Uterus (tissue), 3 donors: ENCODE measurements at regions not wholly inside any gene's neighbourhood (a gene's known extent, or its start where the extent isn't known, plus 50 kb on each side); places are given as distances from the start of the nearest gene placed in this dataset.

ENCODE experiments used
- DNase-seq, 2 donors: peaks; one replicate each; pipeline ENCODE4 v3.0.0-alpha.2; 2019 to 2020
- H3K27ac ChIP-seq, 2 donors: fragments of 200-600 bp; sonication (generic); 1 replicate in 1 of 2; 2 replicates in 1 of 2; pipeline ENCODE4 v1.5.1; 2016 to 2018
- H3K27me3 ChIP-seq, 2 donors: fragments of 200-600 bp; sonication (generic); one replicate each; pipeline ENCODE4 v1.5.1; 2018 to 2019; ENCODE audit warnings: control low read depth in 1 of 2
- H3K36me3 ChIP-seq, 2 donors: fragments of 200-600 bp; sonication (generic); one replicate each; pipeline ENCODE4 v1.5.1; 2019; ENCODE audit warnings: control low read depth in 1 of 2
- H3K4me1 ChIP-seq, 2 donors: fragments of 200-600 bp; sonication (generic); one replicate each; pipeline ENCODE4 v1.5.1; 2018 to 2019; ENCODE audit warnings: control low read depth in 1 of 2
- H3K4me3 ChIP-seq, 2 donors: fragments of 200-600 bp; sonication (generic); 1 replicate in 1 of 2; 2 replicates in 1 of 2; pipeline ENCODE4 v1.5.1; 2018 to 2019; ENCODE audit warnings: mild to moderate bottlenecking in 1 of 2
- H3K9me3 ChIP-seq, 2 donors: fragments of 200-600 bp; sonication (generic); one replicate each; pipeline ENCODE4 v1.5.1; 2019; ENCODE audit warnings: control low read depth in 1 of 2
- CTCF ChIP-seq, 4 experiments: fragments of 200-600 bp in 2 of 4; fragments of 450-650 bp in 2 of 4; sonication (generic) in 2 of 4; IDR thresholded peaks; one replicate each; pipeline ENCODE4 v1.5.1; 2016 to 2019; ENCODE audit warnings: antibody characterized with exemption in 4 of 4, mild to moderate bottlenecking in 2 of 4, moderate library complexity in 1 of 4
- POLR2A ChIP-seq, 2 donors: fragments of 450-650 bp; IDR thresholded peaks; one replicate each; pipeline ENCODE4 v1.6.1; 2016; ENCODE audit warnings: antibody characterized with exemption in 2 of 2, mild to moderate bottlenecking in 1 of 2, moderate library complexity in 1 of 2
- intact Hi-C: fragments of 100-400 bp; cut with DNase I; formaldehyde crosslinking; loops from one replicate; pipeline ENCODE4 v1.15.1; 2023; ENCODE audit warnings: low total_unique reads
- donor health status: DM: yes; HTN: yes; CAD: no.

GRCh38 chr7:36039243-36039642 lies 113.8 kb upstream of the EEPD1 start:
- intact Hi-C loops = no loop called here
- DNase-seq = no peak
- Histone ChIP-seq H3K4me1 (no peaks in the 10 kb centered on the region), H3K27ac (no peak overlapping the region), H3K9me3 (no peaks in the 10 kb centered on the region), H3K36me3 (no peaks in the 10 kb centered on the region), H3K27me3 (no peaks in the 10 kb centered on the region), H3K4me3 (no peak overlapping the region)
- TF ChIP-seq POLR2A (IDR thresholded peaks at IDR 0.05) = no peak
- no peak for TF ChIP-seq CTCF (IDR thresholded peaks at IDR 0.05)

- intact Hi-C loops = no loop called here
- Histone ChIP-seq H3K27ac (no peak overlapping the region), H3K9me3 (no peaks in the 10 kb centered on the region), H3K4me1 (no peaks in the 10 kb centered on the region), H3K27me3 (no peaks in the 10 kb centered on the region), H3K36me3 (no peaks in the 10 kb centered on the region), H3K4me3 (no peak overlapping the region)
- no peak for DNase-seq
- no peak for TF ChIP-seq POLR2A (IDR thresholded peaks at IDR 0.05)
Measured at GRCh38 chr7:36039671-36040070, 113.4 kb upstream of the EEPD1 start.

GRCh38 chr7:36040679-36041078 lies 112.4 kb upstream of the EEPD1 start:
- intact Hi-C loops = no loop called here
- no peak for DNase-seq
- H3K27me3 ChIP-seq = no peaks in the 10 kb centered on the region
- H3K27ac ChIP-seq = no peak overlapping the region
- no peak overlapping the region for H3K4me3 ChIP-seq
- no peaks in the 10 kb centered on the region for H3K9me3 ChIP-seq
- TF ChIP-seq CTCF (IDR thresholded peaks at IDR 0.05) (no peak), POLR2A (IDR thresholded peaks at IDR 0.05) (no peak)
- H3K4me1 ChIP-seq = no peaks in the 10 kb centered on the region
- H3K36me3 ChIP-seq = no peaks in the 10 kb centered on the region

- Histone ChIP-seq H3K9me3 (no peaks in the 10 kb centered on the region), H3K27ac (peak overlapping the region; percentile 41 to 58), H3K4me3 (no peak overlapping the region), H3K27me3 (no peaks in the 10 kb centered on the region), H3K36me3 (no peaks in the 10 kb centered on the region), H3K4me1 (no peaks in the 10 kb centered on the region)
- DNase-seq = no peak
- no peak for TF ChIP-seq CTCF (IDR thresholded peaks at IDR 0.05)
- no peak for TF ChIP-seq POLR2A (IDR thresholded peaks at IDR 0.05)
- intact Hi-C loops = no loop called here
Measured at GRCh38 chr7:36044101-36044892, 108.8 kb upstream of the EEPD1 start.

- no peaks in the 10 kb centered on the region for H3K4me1 ChIP-seq
- no peak overlapping the region for H3K4me3 ChIP-seq
- TF ChIP-seq POLR2A (IDR thresholded peaks at IDR 0.05) (no peak), CTCF (IDR thresholded peaks at IDR 0.05) (no peak)
- H3K27ac ChIP-seq = peak overlapping the region; percentile 42 to 58
- intact Hi-C loops = no loop called here
- H3K27me3 ChIP-seq = no peaks in the 10 kb centered on the region
- no peaks in the 10 kb centered on the region for H3K9me3 ChIP-seq
- no peak for DNase-seq
- H3K36me3 ChIP-seq = no peaks in the 10 kb centered on the region
Measured at GRCh38 chr7:36045326-36045725, 107.7 kb upstream of the EEPD1 start.
